ENCODE measurements at regions not wholly inside any gene's neighbourhood (a gene's known extent, or its start where the extent isn't known, plus 50 kb on each side); places are given as distances from the start of the nearest gene placed in this dataset.

- no peak overlapping the region for H3K27ac ChIP-seq
- no peak for TF ChIP-seq CTCF (conservative IDR thresholded peaks at IDR 0.05)
Measured at GRCh38 chr18:55064073-55064472, 104.8 kb upstream of the CCDC68 start.

GRCh38 chr18:55054021-55054990 is 95.0 kb upstream of the CCDC68 start:
- no peak overlapping the region for H3K27ac ChIP-seq
- no peak for TF ChIP-seq CTCF (conservative IDR thresholded peaks at IDR 0.05)

- no peak for TF ChIP-seq CTCF (conservative IDR thresholded peaks at IDR 0.05)
- no peak overlapping the region for H3K27ac ChIP-seq
Measured at GRCh38 chr18:55048892-55049291, 89.6 kb upstream of the CCDC68 start.

GRCh38 chr18:55047546-55047945 is 88.3 kb upstream of the CCDC68 start:
- TF ChIP-seq CTCF (conservative IDR thresholded peaks at IDR 0.05) = no peak

GRCh38 chr18:55041366-55041765 is 82.1 kb upstream of the CCDC68 start:
- TF ChIP-seq CTCF (conservative IDR thresholded peaks at IDR 0.05) = no peak
- no peak overlapping the region for H3K27ac ChIP-seq

More at GRCh38 chr18:55047546-55047945, 88.3 kb upstream of the CCDC68 start:
- H3K27ac ChIP-seq = no peak overlapping the region

- no peak overlapping the region for H3K27ac ChIP-seq
- TF ChIP-seq CTCF (conservative IDR thresholded peaks at IDR 0.05) = no peak
Measured at GRCh38 chr18:55038162-55038561, 78.9 kb upstream of the CCDC68 start.

GRCh38 chr18:55034742-55035141 is 75.5 kb upstream of the CCDC68 start:
- no peak overlapping the region for H3K27ac ChIP-seq
- TF ChIP-seq CTCF (conservative IDR thresholded peaks at IDR 0.05) = no peak

Measured in VCaP (cell line).